HCT116 (cell line): ENCODE measurements at regions not wholly inside any gene's neighbourhood (a gene's known extent, or its start where the extent isn't known, plus 50 kb on each side); places are given as distances from the start of the nearest gene placed in this dataset.

ENCODE experiments used
- ATAC-seq: fragments of 200-7000 bp; cut with Tn5 transposase; 2 replicates; pipeline ENCODE4 v1.9.1; 2020; ENCODE audit warnings: mild to moderate bottlenecking, moderate library complexity
- BruUV-seq: library from RNA; stranded (reverse); fragments of 400-500 nt; replicated peaks from 2 replicates; lab custom pipeline; 2021; lab: Mats Ljungman, UMichigan
- CTCF ChIA-PET: fragments of 300-600 bp; sonication (Branson Sonifier 250); formaldehyde crosslinking; loops from one replicate; lab custom pipeline; 2021; ENCODE audit warnings: antibody characterized with exemption; lab: Charles Lee
- POLR2A ChIA-PET: fragments of 300-600, 350-600 bp; sonication (Branson Sonifier 250); formaldehyde crosslinking; loops from one replicate; lab custom pipeline; 2021; ENCODE audit warnings: antibody characterized with exemption; lab: Charles Lee
- RAD21 ChIA-PET, 2 experiments: fragments of 300-600 bp; sonication (Branson Sonifier 250); formaldehyde crosslinking; loops; one replicate each; lab custom pipeline; 2023; ENCODE audit warnings: low total read pairs in 2 of 2; ENCODE audit not compliant: uncharacterized antibody in 2 of 2, unreplicated experiment in 2 of 2, low non-redundant PET in 1 of 2; lab: Charles Lee
- DNase-seq: peaks from one replicate; pipeline ENCODE4 v3.0.0-alpha.2; 2010; ENCODE audit warnings: low read depth, low spot score
- H2AFZ ChIP-seq: fragments of 200-600 bp; shearing (Covaris generic), sonication (generic); 2 replicates; pipeline ENCODE4 v1.6.1; 2017; ENCODE audit warnings: low read depth, mixed run types, mixed read lengths, antibody characterized with exemption, low read length; ENCODE audit not compliant: poor library complexity, severe bottlenecking
- H3K27ac ChIP-seq: 2 replicates; pipeline ENCODE4 v1.5.1; 2012; ENCODE audit warnings: low read depth, low read length
- H3K27me3 ChIP-seq: fragments of 200-600 bp; sonication (generic); 2 replicates; pipeline ENCODE4 v1.6.1; 2016; ENCODE audit warnings: mixed run types, low read length, mixed read lengths; ENCODE audit not compliant: insufficient read depth
- H3K36me3 ChIP-seq, 2 experiments: fragments of 200-500 bp in 1 of 2; fragments of 200-600 bp in 1 of 2; sonication (Bioruptor generic) in 1 of 2; sonication (generic) in 1 of 2; 2 replicates each; pipeline versions ENCODE4 v1.5.1 to v1.6.1; 2014 to 2016; ENCODE audit warnings: low read length in 2 of 2, inconsistent platforms in 1 of 2, mixed read lengths in 1 of 2, mixed run types in 1 of 2; ENCODE audit not compliant: insufficient read depth in 2 of 2, control insufficient read depth in 1 of 2
- H3K4me1 ChIP-seq, 2 experiments: fragments of 200-600 bp in 1 of 2; sonication (generic) in 1 of 2; 2 replicates each; pipeline versions ENCODE4 v1.5.1 to v1.6.1; 2012 to 2017; ENCODE audit warnings: low read length in 2 of 2, inconsistent platforms in 1 of 2, mild to moderate bottlenecking in 1 of 2, mixed read lengths in 1 of 2, mixed run types in 1 of 2, moderate library complexity in 1 of 2; ENCODE audit not compliant: insufficient read depth in 2 of 2, control insufficient read depth in 1 of 2
- H3K4me2 ChIP-seq: fragments of 200-600 bp; sonication (generic); 2 replicates; pipeline ENCODE4 v1.6.1; 2017; ENCODE audit warnings: mixed run types, low read length, mixed read lengths
- H3K4me3 ChIP-seq, 2 experiments: fragments of 200-600 bp in 1 of 2; sonication (generic) in 1 of 2; replicated peaks in 1 of 2; 2 replicates each; pipeline ENCODE4 v1.5.1; 2011 to 2016; ENCODE audit warnings: low read length in 2 of 2, control low read depth in 1 of 2, low read depth in 1 of 2, mild to moderate bottlenecking in 1 of 2, mixed read lengths in 1 of 2, mixed run types in 1 of 2
- H3K79me2 ChIP-seq: fragments of 200-600 bp; sonication (generic); 2 replicates; pipeline ENCODE4 v1.6.1; 2017; ENCODE audit warnings: mild to moderate bottlenecking, mixed run types, low read length, moderate library complexity, mixed read lengths; ENCODE audit not compliant: insufficient read depth
- H3K9ac ChIP-seq: fragments of 200-600 bp; sonication (generic); 2 replicates; pipeline ENCODE4 v1.6.1; 2016; ENCODE audit warnings: low read length, mixed read lengths
- H3K9me2 ChIP-seq: fragments of 200-600 bp; sonication (generic), shearing (Covaris generic); 2 replicates; pipeline ENCODE4 v1.6.1; 2017; ENCODE audit warnings: mixed run types, mild to moderate bottlenecking, moderate library complexity; ENCODE audit not compliant: insufficient read depth
- H3K9me3 ChIP-seq, 2 experiments: fragments of 200-500 bp in 1 of 2; fragments of 200-600 bp in 1 of 2; sonication (Bioruptor generic) in 1 of 2; sonication (generic) in 1 of 2; 2 replicates each; pipeline ENCODE4 v1.6.1; 2014 to 2017; ENCODE audit warnings: low read length in 2 of 2, mixed read lengths in 2 of 2, inconsistent platforms in 1 of 2, low read depth in 1 of 2, mild to moderate bottlenecking in 1 of 2, mixed run types in 1 of 2, moderate library complexity in 1 of 2; ENCODE audit not compliant: control insufficient read depth in 1 of 2, insufficient read depth in 1 of 2
- H4K20me1 ChIP-seq: fragments of 200-600 bp; sonication (generic), shearing (Covaris generic); 2 replicates; pipeline ENCODE4 v1.6.1; 2017; ENCODE audit warnings: mixed run types, mild to moderate bottlenecking, moderate library complexity; ENCODE audit not compliant: insufficient read depth
- CEBPB ChIP-seq: IDR thresholded peaks from 2 replicates; pipeline ENCODE4 v1.6.1; 2012; ENCODE audit warnings: low read depth
- ELF1 ChIP-seq: IDR thresholded peaks from 2 replicates; pipeline ENCODE4 v1.6.1; 2012; ENCODE audit warnings: low read depth, borderline replicate concordance
- EZH2 ChIP-seq: fragments of 200-600 bp; sonication (generic); IDR thresholded peaks from 2 replicates; pipeline ENCODE4 v1.6.1; 2017; ENCODE audit warnings: antibody characterized with exemption, mixed run types
- FOSL1 ChIP-seq: IDR thresholded peaks from 2 replicates; pipeline ENCODE4 v1.6.1; 2012; ENCODE audit warnings: low read depth
- POLR2A ChIP-seq: IDR thresholded peaks from 2 replicates; pipeline ENCODE4 v1.7.0; 2011; ENCODE audit warnings: borderline replicate concordance; ENCODE audit not compliant: insufficient read depth, insufficient read length; ENCODE audit errors: extremely low read depth
- POLR2AphosphoS5 ChIP-seq: IDR thresholded peaks from 2 replicates; pipeline ENCODE4 v1.6.1; 2011; ENCODE audit warnings: mild to moderate bottlenecking, low read depth, low read length, moderate library complexity
- SIN3A ChIP-seq: IDR thresholded peaks from 2 replicates; pipeline ENCODE4 v1.6.1; 2012; ENCODE audit warnings: low read depth
- TCF7L2 ChIP-seq: IDR thresholded peaks from 2 replicates; pipeline ENCODE4 v1.7.0; 2011; ENCODE audit warnings: borderline replicate concordance, inconsistent platforms; ENCODE audit not compliant: insufficient read depth, insufficient read length; ENCODE audit errors: extremely low read depth
- YY1 ChIP-seq: IDR thresholded peaks from 2 replicates; pipeline ENCODE4 v1.6.1; 2011; ENCODE audit warnings: low read length, low read depth, moderate library complexity, mild to moderate bottlenecking; ENCODE audit not compliant: insufficient replicate concordance; ENCODE audit errors: extremely low read depth
- ZFX ChIP-seq: fragments of 450-650 bp; IDR thresholded peaks from 2 replicates; pipeline ENCODE4 v1.6.1; 2017
- ZNF274 ChIP-seq: fragments of 200-500 bp; sonication (Bioruptor generic); IDR thresholded peaks from 2 replicates; pipeline ENCODE4 v1.6.1; 2014; ENCODE audit warnings: mild to moderate bottlenecking, low read depth, low read length, inconsistent platforms
- intact Hi-C: fragments of 100-400 bp; cut with micrococcal nuclease; formaldehyde crosslinking; loops from 2 replicates; pipeline ENCODE4 v1.10.0; 2022
- TF ChIP-seq, protein P1 (sequence below): IDR thresholded peaks from 2 replicates; pipeline ENCODE4 v1.6.1; 2011; ENCODE audit warnings: mild to moderate bottlenecking, low read length, moderate library complexity; ENCODE audit not compliant: insufficient replicate concordance; ENCODE audit errors: extremely low read depth
- TF ChIP-seq, protein P2 (sequence below): IDR thresholded peaks from 2 replicates; pipeline ENCODE4 v1.6.1; 2012
- TF ChIP-seq, protein P3 (sequence below), 3 experiments: fragments of 200-600 bp in 1 of 3; sonication (generic) in 1 of 3; IDR thresholded peaks in 2 of 3; conservative IDR thresholded peaks in 1 of 3; 2 replicates each; pipeline ENCODE4 v1.5.1; 2012 to 2017; ENCODE audit warnings: low read depth in 2 of 3, low read length in 2 of 3, antibody characterized with exemption in 1 of 3, borderline replicate concordance in 1 of 3, control low read depth in 1 of 3, mild to moderate bottlenecking in 1 of 3, mixed read lengths in 1 of 3, mixed run types in 1 of 3, moderate library complexity in 1 of 3; ENCODE audit not compliant: insufficient read depth in 1 of 3

GRCh38 chr1:82836973-82837680, 1036.4 kb downstream of the ADGRL2 start:
- intact Hi-C loops, result no loop called here
- H3K27me3 ChIP-seq, result no peaks in the 10 kb centered on the region
- no peaks in the 10 kb centered on the region for H4K20me1 ChIP-seq
- POLR2A ChIA-PET, result no interaction called here
- no peaks in the 10 kb centered on the region for H3K79me2 ChIP-seq
- no peak overlapping the region for H3K9ac ChIP-seq
- no peaks in the 10 kb centered on the region for H3K9me2 ChIP-seq
- H3K36me3 ChIP-seq, result no peaks in the 10 kb centered on the region
- H3K4me3 ChIP-seq, result no peak overlapping the region
- no peak overlapping the region for H3K27ac ChIP-seq
- TF ChIP-seq EZH2, result no peak
- TF ChIP-seq SIN3A, result no peak
- no peak for TF ChIP-seq ELF1
- TF ChIP-seq POLR2A, result no peak
- TF ChIP-seq TCF7L2, result no peak
- TF ChIP-seq, protein P1, sequence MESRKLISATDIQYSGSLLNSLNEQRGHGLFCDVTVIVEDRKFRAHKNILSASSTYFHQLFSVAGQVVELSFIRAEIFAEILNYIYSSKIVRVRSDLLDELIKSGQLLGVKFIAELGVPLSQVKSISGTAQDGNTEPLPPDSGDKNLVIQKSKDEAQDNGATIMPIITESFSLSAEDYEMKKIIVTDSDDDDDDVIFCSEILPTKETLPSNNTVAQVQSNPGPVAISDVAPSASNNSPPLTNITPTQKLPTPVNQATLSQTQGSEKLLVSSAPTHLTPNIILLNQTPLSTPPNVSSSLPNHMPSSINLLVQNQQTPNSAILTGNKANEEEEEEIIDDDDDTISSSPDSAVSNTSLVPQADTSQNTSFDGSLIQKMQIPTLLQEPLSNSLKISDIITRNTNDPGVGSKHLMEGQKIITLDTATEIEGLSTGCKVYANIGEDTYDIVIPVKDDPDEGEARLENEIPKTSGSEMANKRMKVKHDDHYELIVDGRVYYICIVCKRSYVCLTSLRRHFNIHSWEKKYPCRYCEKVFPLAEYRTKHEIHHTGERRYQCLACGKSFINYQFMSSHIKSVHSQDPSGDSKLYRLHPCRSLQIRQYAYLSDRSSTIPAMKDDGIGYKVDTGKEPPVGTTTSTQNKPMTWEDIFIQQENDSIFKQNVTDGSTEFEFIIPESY, result no peak
- TF ChIP-seq POLR2AphosphoS5, result no peak
- TF ChIP-seq CEBPB, result no peak
- no peak for TF ChIP-seq FOSL1
- no peak for TF ChIP-seq ZFX
- no peak for TF ChIP-seq ZNF274
- TF ChIP-seq YY1, result no peak
- TF ChIP-seq, protein P2, sequence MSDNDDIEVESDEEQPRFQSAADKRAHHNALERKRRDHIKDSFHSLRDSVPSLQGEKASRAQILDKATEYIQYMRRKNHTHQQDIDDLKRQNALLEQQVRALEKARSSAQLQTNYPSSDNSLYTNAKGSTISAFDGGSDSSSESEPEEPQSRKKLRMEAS, result no peak
- TF ChIP-seq, protein P3, sequence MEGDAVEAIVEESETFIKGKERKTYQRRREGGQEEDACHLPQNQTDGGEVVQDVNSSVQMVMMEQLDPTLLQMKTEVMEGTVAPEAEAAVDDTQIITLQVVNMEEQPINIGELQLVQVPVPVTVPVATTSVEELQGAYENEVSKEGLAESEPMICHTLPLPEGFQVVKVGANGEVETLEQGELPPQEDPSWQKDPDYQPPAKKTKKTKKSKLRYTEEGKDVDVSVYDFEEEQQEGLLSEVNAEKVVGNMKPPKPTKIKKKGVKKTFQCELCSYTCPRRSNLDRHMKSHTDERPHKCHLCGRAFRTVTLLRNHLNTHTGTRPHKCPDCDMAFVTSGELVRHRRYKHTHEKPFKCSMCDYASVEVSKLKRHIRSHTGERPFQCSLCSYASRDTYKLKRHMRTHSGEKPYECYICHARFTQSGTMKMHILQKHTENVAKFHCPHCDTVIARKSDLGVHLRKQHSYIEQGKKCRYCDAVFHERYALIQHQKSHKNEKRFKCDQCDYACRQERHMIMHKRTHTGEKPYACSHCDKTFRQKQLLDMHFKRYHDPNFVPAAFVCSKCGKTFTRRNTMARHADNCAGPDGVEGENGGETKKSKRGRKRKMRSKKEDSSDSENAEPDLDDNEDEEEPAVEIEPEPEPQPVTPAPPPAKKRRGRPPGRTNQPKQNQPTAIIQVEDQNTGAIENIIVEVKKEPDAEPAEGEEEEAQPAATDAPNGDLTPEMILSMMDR (IDR thresholded peaks at IDR 0.05 in 2 of 3, conservative IDR thresholded peaks at IDR 0.05 in 1 of 3; ENCODE audit: borderline replicate concordance in 1 of 3, insufficient read depth in 1 of 3, low read depth in 2 of 3, low read length in 2 of 3), result no peak
- DNase-seq (no peak), ATAC-seq (no peak)
- BruUV-seq, result no TSS peak
- no peak overlapping the region for H3K4me2 ChIP-seq
- H3K4me1 ChIP-seq, result no peaks in the 10 kb centered on the region
- CTCF ChIA-PET, result no interaction called here
- RAD21 ChIA-PET, result no interaction called here
- peaks cover 0 to 3% of the 10 kb centered on the region in 2 experiments; a peak in 1 of 4 replicates for H3K9me3 ChIP-seq
- H2AFZ ChIP-seq, result no peak overlapping the region
